Right cardiac atrium (tissue), 5 donors: ENCODE measurements at regions not wholly inside any gene's neighbourhood (a gene's known extent, or its start where the extent isn't known, plus 50 kb on each side); places are given as distances from the start of the nearest gene placed in this dataset.

Experiments used
- ATAC-seq, 2 donors: fragments of 200-7000 bp; cut with Tn5 transposase; one replicate each; pipeline versions ENCODE4 v1.8.0 to v1.9.1; 2020; ENCODE audit warnings: moderate library complexity in 2 of 2, mild to moderate bottlenecking in 1 of 2
- DNase-seq, 3 donors: peaks; one replicate each; pipeline ENCODE4 v3.0.0-alpha.2; 2020
- H3K27ac ChIP-seq: one replicate; pipeline ENCODE4 v1.5.1; 2013; ENCODE audit warnings: mild to moderate bottlenecking, low read length, control low read depth, moderate library complexity
- H3K27me3 ChIP-seq: one replicate; pipeline ENCODE4 v1.6.1; 2013; ENCODE audit not compliant: control insufficient read depth, insufficient read depth
- H3K4me1 ChIP-seq: one replicate; pipeline ENCODE4 v1.6.1; 2013; ENCODE audit warnings: low read length; ENCODE audit not compliant: control insufficient read depth, insufficient read depth
- H3K4me3 ChIP-seq: one replicate; pipeline ENCODE4 v1.5.1; 2013; ENCODE audit warnings: low read length, control low read depth
- H3K9me3 ChIP-seq: one replicate; pipeline ENCODE4 v1.6.1; 2013; ENCODE audit warnings: low read length; ENCODE audit not compliant: control insufficient read depth
- WGBS: extraction: QIAGEN DNeasy Blood & Tissue Kit; methylation state at CpG from one replicate; pipeline ENCODE4 v1.1.7; 2013; 5-methylcytosine and 5-hydroxymethylcytosine counted together
- intact Hi-C, 4 donors: fragments of 100-400 bp; cut with DNase I; formaldehyde crosslinking; loops; one replicate each; pipeline versions ENCODE4 v1.11.0 to v1.14.0; 2022 to 2023
- donor health status: healthy with polysubstance abuse.
- donor health status: DM: no; HTN: yes; CAD: no.
- donor health status: DM: no; HTN: no; CAD: no.
- donor health status: DM: no; HTN: yes; CAD: no; lungs with severe emphysema.
- donor health status: DM: yes; HTN: yes; CAD: no.

DNA sequence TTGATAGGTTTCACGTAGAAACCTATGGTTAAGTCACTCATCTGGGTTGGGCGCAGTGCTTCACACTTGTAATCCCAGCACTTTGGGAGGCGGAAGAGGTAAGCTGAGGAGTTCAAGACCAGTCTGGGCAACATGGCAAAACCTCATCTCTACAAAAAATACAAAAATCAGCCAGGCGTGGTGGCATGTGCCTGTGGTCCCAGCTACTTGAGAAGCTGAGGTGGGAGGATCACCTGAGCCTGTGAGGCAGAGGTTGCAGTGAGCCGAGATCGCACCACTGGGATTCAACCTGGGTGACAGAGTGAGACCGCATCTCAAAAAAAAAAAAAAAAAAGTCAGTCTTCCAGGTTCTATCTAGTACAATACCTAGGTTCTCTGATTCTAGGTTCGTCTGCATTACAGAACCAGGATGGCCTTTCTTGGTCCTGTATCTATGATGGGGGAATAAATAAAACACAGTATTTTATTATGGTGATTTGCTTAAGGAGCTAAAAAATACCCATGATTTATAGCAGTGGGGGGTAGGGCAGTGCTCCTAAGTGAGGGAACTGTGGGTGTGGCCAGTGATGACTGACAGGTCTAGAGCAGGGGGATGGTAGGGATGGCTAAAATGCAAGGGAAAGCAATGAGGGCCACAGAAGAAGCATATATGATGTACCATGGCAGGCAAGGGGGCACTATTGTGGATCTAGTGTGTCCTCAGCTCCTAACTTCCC lies 65.5 kb upstream of the NUP160 start:
- Histone ChIP-seq H3K4me1 (peaks cover 4% of the 10 kb centered on the region), H3K9me3 (no peaks in the 10 kb centered on the region), H3K27me3 (no peaks in the 10 kb centered on the region), H3K4me3 (no peak overlapping the region), H3K27ac (no peak overlapping the region)
- ATAC-seq, result no peak
- intact Hi-C loops, result no loop called here
- WGBS, result 95% methylated on average over 8 of the region's 8 CpGs
- no peak for DNase-seq

DNA sequence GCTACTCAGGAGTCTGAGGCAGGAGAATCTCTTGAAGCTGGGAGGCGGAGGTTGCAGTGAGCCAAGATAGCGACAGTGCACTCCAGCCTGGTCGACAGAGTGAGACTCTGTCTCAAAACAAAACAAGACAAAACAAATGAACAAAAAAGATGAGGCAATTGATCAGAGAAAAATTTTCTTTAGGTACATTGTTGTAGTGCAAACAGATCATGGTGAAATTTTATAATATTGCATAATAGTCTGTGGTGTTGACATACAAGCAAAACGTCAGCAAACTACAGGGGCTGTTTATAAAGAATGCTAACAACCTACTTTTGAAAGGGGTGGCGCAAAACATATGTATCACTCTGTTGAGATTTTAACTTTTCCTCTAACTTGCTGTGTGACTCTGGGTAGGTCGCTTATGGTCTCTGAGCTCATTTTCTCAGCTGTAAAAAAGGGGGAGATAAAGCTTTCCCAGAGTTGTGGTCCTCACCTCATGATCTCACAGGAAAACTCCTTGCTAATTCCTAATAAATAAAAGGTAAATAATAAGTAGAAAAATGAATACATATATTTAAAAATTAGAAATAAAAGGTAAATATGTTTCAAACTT lies 64.8 kb upstream of the NUP160 start:
- intact Hi-C loops, result no loop called here
- no peak for DNase-seq
- Histone ChIP-seq H3K4me1 (peaks cover 4% of the 10 kb centered on the region), H3K9me3 (no peaks in the 10 kb centered on the region), H3K4me3 (no peak overlapping the region), H3K27me3 (no peaks in the 10 kb centered on the region), H3K27ac (no peak overlapping the region)
- ATAC-seq, result no peak
- WGBS, result 67% methylated on average over 6 of the region's 6 CpGs

GRCh38 chr11:47911149-47911548 lies 63.0 kb upstream of the NUP160 start:
- Histone ChIP-seq H3K27ac (no peak overlapping the region), H3K27me3 (no peaks in the 10 kb centered on the region), H3K9me3 (no peaks in the 10 kb centered on the region), H3K4me1 (peaks cover 4% of the 10 kb centered on the region), H3K4me3 (no peak overlapping the region)
- no peak for ATAC-seq
- intact Hi-C loops, result no loop called here
- 97% methylated on average over 2 of the region's 4 CpGs for WGBS
- DNase-seq, result no peak

GRCh38 chr11:47908198-47908597 lies 60.0 kb upstream of the NUP160 start:
- Histone ChIP-seq H3K4me1 (no peaks in the 10 kb centered on the region), H3K27ac (no peak overlapping the region), H3K27me3 (no peaks in the 10 kb centered on the region), H3K9me3 (no peaks in the 10 kb centered on the region), H3K4me3 (no peak overlapping the region)
- no peak for DNase-seq
- 35% methylated on average over 5 of the region's 5 CpGs for WGBS
- intact Hi-C loops, result no loop called here
- ATAC-seq, result peak; percentile 49 to 81

DNA sequence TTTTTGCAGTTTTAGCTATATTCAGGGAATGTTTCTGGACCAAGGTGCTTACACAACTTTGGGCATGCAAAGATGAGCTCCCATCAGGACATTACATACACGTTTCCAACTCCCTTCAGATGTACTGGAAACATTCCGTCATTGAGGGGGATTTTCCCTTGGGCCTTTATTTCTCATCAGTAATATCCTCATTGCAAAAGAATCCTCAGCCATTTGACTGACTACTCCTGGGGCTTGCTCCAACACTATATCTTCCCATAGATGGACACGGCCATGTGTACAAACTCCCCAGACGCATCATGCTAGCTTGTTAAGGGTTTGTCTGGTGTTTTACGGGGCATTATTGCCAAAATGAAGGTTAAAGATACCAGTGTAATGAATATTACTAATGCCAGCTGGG lies 59.3 kb upstream of the NUP160 start:
- Histone ChIP-seq H3K4me3 (no peak overlapping the region), H3K27me3 (no peaks in the 10 kb centered on the region), H3K27ac (no peak overlapping the region), H3K4me1 (no peaks in the 10 kb centered on the region), H3K9me3 (no peaks in the 10 kb centered on the region)
- DNase-seq (no peak), ATAC-seq (peak; percentile 62 to 66)
- 62% methylated on average over 5 of the region's 5 CpGs for WGBS
- intact Hi-C loops, result no loop called here

GRCh38 chr11:47906066-47906465 lies 57.9 kb upstream of the NUP160 start:
- ATAC-seq (no peak), DNase-seq (no peak)
- H3K27me3 ChIP-seq, result no peaks in the 10 kb centered on the region
- H3K9me3 ChIP-seq, result no peaks in the 10 kb centered on the region
- intact Hi-C loops, result no loop called here
- H3K27ac ChIP-seq, result no peak overlapping the region
- H3K4me3 ChIP-seq, result no peak overlapping the region
- 90% methylated on average over 6 of the region's 6 CpGs for WGBS
- no peaks in the 10 kb centered on the region for H3K4me1 ChIP-seq

- no peak for ATAC-seq
- intact Hi-C loops, result no loop called here
- Histone ChIP-seq H3K27ac (no peak overlapping the region), H3K4me1 (no peaks in the 10 kb centered on the region), H3K4me3 (no peak overlapping the region), H3K9me3 (no peaks in the 10 kb centered on the region), H3K27me3 (no peaks in the 10 kb centered on the region)
- WGBS, result 83% methylated on average over 22 of the region's 22 CpGs
- no peak for DNase-seq
Observed at GRCh38 chr11:47905358-47906059, 57.4 kb upstream of the NUP160 start.

DNA sequence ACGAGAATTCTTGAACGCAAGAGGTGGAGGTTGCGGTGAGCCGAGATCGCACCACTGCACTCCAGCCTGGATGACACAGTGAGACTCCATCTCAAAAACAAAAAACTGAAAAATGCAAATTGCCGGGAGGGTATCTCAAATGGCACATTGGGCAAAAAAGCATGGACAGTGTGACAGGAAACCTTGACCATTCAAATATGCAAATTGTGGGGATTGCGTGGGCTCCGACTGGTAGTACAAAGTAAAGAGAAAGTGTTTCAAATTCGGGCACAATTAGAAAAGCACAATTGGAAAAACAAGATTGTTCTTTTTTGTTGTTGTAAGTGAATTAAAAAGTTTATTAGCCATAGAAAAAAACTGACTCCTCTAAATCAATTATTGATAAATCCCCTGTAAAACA lies 56.7 kb upstream of the NUP160 start:
- H3K27ac ChIP-seq, result no peak overlapping the region
- intact Hi-C loops, result no loop called here
- H3K4me3 ChIP-seq, result no peak overlapping the region
- no peaks in the 10 kb centered on the region for H3K27me3 ChIP-seq
- 93% methylated on average over 9 of the region's 9 CpGs for WGBS
- no peaks in the 10 kb centered on the region for H3K9me3 ChIP-seq
- no peak for DNase-seq
- ATAC-seq, result no peak
- H3K4me1 ChIP-seq, result no peaks in the 10 kb centered on the region

DNA sequence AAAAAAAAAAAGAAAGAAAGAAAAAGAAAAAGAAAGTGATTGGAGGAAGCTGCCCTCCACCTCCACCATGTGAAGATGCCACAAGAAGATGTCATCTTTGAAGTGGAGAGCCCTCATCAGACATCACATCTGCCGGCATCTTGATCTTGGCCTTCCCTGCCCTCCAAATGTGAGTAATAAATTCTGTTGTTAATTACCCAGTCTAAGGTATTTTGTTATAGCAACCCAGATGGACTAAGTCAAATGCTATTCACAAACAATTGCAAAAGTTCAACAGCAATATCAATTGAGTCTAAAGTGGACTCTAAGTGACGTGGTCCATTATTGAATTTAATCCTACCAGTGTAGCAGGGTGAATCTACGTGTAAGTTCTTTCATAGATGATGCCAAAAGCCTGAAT lies 55.9 kb upstream of the NUP160 start:
- Histone ChIP-seq H3K27me3 (no peaks in the 10 kb centered on the region), H3K27ac (no peak overlapping the region), H3K4me3 (no peak overlapping the region), H3K4me1 (no peaks in the 10 kb centered on the region), H3K9me3 (no peaks in the 10 kb centered on the region)
- ATAC-seq (no peak), DNase-seq (no peak)
- intact Hi-C loops, result no loop called here
- WGBS, result 95% methylated on average over 3 of the region's 3 CpGs

DNA sequence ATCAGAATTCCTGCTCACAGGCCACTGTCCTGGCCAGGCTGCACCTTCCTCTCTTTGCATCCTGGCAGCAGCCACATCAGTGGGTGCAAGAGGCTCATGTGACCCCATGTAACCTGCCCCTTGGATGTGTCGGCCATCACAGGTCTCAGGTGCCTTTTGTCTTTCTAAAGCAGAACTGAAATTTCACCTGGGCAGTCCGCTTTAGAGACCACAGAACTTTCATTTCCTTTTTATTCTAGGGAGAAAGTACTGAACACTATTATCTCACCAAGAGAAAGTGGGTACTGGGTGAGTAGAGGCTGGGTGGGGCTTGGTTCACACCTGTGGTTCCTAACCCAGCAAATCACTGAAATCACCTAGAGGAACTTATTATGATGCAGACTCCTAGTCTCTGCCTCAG lies 51.7 kb upstream of the NUP160 start:
- H3K27me3 ChIP-seq, result no peaks in the 10 kb centered on the region
- DNase-seq (no peak), ATAC-seq (no peak)
- H3K27ac ChIP-seq, result no peak overlapping the region
- no peak overlapping the region for H3K4me3 ChIP-seq
- 80% methylated on average over 2 of the region's 2 CpGs for WGBS
- no peaks in the 10 kb centered on the region for H3K4me1 ChIP-seq
- no peaks in the 10 kb centered on the region for H3K9me3 ChIP-seq
- intact Hi-C loops, result no loop called here
